HFF-Myc (cell line): ENCODE measurements at regions not wholly inside any gene's neighbourhood (a gene's known extent, or its start where the extent isn't known, plus 50 kb on each side); places are given as distances from the start of the nearest gene placed in this dataset.
"Not testable (repeated sequence)": the region's sequence is repeated elsewhere in the genome, so short reads cannot be mapped to it uniquely, and the experiment has no call there.

Experiments
- DNase-seq: peaks from one replicate; pipeline ENCODE4 v3.0.0-alpha.2; 2011; ENCODE audit warnings: low read depth; ENCODE audit errors: extremely low read depth
- H3K4me3 ChIP-seq: replicated peaks from 2 replicates; pipeline ENCODE4 v1.5.1; 2011; ENCODE audit warnings: low read depth, mild to moderate bottlenecking, control low read depth, low read length
- CTCF ChIP-seq: IDR thresholded peaks from 2 replicates; pipeline ENCODE4 v1.5.1; 2012; ENCODE audit warnings: mild to moderate bottlenecking, low read depth, low read length, control low read depth; ENCODE audit errors: missing control alignments

GRCh38 chr15:69767191-69767590 is 314.6 kb downstream of the RPLP1 start:
- H3K4me3 ChIP-seq = no peak overlapping the region
- no peak for DNase-seq
- TF ChIP-seq CTCF = no peak

- DNase-seq, H3K4me3 ChIP-seq: not testable (repeated sequence)
Measured at GRCh38 chr15:69769336-69769735, 316.7 kb downstream of the RPLP1 start.

DNA sequence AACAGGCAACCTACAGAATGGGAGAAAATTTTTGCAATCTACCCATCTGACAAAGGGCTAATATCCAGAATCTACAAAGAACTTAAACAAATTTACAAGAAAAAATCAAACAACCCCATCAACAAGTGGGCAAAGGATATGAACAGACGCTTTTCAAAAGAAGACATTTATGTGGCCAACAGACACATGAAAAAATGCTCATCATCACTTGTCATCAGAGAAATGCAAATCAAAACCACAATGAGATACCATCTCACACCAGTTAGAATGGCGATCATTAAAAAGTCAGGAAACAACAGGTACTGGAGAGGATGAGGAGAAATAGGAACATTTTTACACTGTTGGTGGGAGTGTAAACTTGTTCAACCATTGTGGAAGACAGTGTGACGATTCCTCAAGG is 321.6 kb downstream of the RPLP1 start:
- H3K4me3 ChIP-seq, DNase-seq: not testable (repeated sequence)

GRCh38 chr15:69774711-69775110 is 322.1 kb downstream of the RPLP1 start:
- H3K4me3 ChIP-seq, DNase-seq: not testable (repeated sequence)

GRCh38 chr15:69777356-69777755 is 320.4 kb downstream of the TLE3 start:
- no peak for TF ChIP-seq CTCF
- no peak for DNase-seq
- H3K4me3 ChIP-seq = no peak overlapping the region

DNA sequence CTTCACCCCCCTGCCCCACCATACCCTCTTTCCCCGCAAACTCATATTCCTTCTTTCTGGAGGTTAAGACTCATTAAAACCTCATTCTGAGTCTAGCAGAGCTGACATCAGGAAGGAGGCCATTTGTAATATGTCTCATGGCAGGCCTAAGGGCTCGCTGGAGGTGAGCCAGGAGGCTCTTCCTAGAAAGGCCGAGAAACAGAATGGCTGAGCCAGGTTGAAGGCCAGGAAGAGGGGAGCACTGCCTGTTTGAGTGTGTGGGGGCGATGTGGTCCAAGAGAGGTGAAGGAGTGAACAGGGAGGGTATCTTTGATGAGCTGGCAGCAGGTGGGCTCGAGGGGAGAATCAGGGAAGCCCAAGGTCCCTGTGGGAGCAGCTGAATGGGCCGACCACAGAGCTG is 317.3 kb downstream of the TLE3 start:
- no peak for TF ChIP-seq CTCF
- no peak for DNase-seq
- H3K4me3 ChIP-seq = no peak overlapping the region

GRCh38 chr15:69780981-69781380 is 316.7 kb downstream of the TLE3 start:
- no peak for DNase-seq
- H3K4me3 ChIP-seq = no peak overlapping the region
- no peak for TF ChIP-seq CTCF

- no peak for TF ChIP-seq CTCF
Measured at GRCh38 chr15:69781411-69782125, 316.1 kb downstream of the TLE3 start.

More at GRCh38 chr15:69781411-69782125, 316.1 kb downstream of the TLE3 start:
- no peak overlapping the region for H3K4me3 ChIP-seq
- DNase-seq = no peak
